ENCODE measurements at regions not wholly inside any gene's neighbourhood (a gene's known extent, or its start where the extent isn't known, plus 50 kb on each side); places are given as distances from the start of the nearest gene placed in this dataset.
"Not testable (repeated sequence)": the region's sequence is repeated elsewhere in the genome, so short reads cannot be mapped to it uniquely, and the experiment has no call there.

DNA sequence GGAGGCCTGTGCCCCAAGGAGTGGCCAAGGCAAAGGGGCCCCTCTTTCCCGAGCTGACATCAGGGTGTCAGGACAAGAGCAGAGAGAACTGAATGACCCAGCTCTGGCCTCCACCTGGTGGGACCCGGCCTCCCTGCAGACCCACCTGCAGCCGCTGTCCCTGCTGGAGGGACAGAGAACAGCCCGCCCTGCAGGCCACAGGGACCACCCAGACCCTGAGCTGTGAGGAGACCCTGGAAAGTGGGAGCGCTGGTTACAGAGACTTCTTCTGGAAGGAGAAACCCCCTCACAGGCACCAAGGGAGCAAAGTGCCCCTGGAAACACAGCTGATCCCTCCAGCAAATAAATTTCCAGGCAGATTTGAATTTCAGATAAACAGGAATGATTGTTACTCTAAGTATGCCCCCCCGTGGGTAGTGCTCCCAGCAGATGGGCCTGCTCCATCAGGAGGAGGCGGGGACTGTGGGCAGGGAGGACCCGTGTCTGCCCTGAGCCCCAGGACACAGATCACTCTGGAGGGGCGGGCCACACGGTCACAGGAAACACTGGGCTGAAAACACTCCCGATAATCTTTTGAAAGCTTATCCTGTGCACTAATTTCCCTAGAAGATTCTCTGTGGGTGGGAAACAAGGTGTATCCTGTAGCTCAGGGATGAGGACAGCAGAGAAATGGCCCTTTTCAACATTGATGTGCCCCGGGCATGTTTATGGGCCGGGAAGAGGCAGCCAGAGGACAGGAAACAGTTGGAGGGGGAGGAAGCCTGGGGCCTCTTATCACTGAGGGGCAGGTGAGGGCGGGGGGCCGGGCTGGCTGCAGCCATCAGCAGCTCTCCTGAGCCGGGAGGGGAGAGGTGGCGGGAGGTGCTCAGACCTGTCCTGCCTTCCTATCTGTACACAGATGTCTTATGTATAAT lies 276.0 kb downstream of the ADGRD1 start:
- DNase-seq = no peak

DNA sequence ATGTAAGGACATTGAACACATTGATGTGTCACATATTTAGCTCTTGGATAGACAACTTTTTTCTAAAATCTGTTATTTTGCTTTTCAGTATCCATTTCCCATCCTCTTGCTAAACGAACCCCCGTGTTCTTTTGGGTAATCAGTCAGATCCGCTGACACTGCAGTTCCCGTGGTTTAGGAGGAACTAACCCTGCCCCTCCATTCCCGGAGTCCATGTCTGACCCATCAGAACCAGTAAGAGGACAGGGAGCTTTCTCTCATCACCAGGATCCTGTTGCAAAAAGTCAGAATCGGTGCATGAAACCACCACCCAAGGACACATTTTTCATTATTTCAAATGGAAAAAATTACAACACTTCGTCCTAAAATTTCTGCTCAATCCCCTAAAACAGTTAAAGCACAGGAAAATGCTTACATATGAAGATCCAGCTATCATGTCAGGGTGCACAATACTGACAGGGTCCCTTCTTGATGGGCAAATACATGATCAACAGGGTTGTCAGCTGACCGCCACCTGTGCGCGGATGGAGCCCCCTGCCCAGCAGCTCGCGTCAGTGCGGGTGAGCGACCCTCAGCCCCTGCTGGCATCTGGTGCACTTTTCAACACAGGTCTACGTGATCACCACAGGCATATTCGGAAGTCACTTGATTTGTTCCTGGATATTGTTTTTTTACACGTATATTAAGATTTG lies 276.8 kb downstream of the ADGRD1 start:
- no peak for DNase-seq

DNA sequence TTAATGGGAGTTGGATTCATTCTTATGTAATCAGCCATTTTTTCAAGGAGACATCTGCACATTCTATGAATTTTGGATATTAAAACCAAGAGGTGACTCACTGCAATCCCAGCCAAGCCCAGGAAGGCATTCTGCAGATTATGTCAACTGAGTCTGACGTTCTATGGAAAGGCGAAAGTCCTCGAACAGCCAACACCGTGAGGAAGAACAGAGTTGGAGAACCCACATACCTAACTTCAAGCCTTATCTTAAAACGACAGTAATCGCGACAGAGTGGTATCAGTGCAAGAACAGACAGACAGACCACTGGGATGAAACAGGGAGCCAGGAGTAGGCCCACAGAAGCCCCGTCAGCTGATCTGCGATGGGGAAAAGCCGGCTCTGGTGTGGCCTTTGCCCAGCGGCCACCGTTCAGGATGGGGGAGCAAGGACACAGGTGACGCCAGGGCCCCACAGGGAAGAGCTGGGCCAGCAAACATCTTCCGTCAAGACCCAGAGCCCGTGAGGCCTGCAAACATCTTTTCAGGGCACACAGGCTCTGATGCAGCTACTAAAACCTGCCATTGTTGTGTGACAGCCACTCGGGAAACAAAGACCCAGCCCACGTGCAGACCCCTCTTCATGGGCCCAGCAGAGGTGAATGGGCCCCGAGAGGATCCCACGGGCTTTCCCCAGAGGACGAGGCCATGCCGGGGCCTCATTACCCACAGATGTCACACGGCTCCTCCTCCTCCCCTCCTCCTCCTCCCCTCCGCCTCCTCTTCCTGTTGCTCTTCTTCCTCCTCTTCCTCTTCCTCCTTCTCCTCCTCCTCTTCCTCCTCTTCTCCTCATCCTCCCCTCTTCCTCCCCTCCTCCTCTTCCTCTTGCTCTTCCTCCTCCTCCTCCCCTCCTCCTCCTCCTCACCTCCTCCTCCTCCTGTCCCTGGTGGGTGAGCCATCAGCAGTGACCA lies 277.6 kb downstream of the ADGRD1 start:
- no peak for DNase-seq

DNA sequence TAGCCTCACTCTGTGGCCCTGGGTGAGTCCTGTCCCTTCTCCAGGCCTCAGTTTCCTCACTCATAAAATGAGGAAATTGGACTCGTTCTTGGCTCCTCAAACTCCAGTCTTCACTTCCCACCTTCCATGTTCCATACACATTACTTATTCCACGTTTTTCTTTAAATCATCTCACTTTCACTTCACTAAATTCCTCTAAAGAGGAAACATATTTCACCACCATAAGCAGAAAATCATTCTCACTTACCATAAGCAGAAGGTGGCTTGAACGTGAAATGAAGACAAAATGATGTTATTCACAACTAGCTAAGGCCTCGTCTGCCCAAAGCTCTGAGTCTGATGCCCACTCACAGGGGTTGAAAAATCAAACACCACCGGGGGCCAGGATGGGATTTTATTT lies 278.3 kb downstream of the ADGRD1 start:
- no peak for DNase-seq

DNA sequence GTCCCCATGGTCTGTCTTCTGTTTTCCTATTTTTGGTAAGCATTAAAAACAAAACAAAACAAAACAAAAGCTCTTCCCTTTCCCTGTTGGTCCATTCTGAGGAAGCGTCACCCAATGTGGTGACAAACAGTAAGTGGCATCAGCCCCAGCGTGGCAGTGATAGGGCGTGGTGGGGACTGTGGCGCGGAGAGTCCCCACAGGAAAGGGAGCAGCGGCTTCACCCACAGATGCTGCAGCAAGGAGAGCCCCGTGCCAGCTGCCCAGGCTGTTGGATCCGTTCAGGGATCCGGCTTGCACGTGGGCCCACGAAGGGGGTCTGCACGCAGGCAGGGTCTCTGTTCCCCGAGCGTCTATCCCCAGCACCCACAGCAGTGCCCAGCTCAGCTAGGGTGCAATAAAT lies 279.2 kb downstream of the ADGRD1 start:
- not testable (repeated sequence) for DNase-seq

DNA sequence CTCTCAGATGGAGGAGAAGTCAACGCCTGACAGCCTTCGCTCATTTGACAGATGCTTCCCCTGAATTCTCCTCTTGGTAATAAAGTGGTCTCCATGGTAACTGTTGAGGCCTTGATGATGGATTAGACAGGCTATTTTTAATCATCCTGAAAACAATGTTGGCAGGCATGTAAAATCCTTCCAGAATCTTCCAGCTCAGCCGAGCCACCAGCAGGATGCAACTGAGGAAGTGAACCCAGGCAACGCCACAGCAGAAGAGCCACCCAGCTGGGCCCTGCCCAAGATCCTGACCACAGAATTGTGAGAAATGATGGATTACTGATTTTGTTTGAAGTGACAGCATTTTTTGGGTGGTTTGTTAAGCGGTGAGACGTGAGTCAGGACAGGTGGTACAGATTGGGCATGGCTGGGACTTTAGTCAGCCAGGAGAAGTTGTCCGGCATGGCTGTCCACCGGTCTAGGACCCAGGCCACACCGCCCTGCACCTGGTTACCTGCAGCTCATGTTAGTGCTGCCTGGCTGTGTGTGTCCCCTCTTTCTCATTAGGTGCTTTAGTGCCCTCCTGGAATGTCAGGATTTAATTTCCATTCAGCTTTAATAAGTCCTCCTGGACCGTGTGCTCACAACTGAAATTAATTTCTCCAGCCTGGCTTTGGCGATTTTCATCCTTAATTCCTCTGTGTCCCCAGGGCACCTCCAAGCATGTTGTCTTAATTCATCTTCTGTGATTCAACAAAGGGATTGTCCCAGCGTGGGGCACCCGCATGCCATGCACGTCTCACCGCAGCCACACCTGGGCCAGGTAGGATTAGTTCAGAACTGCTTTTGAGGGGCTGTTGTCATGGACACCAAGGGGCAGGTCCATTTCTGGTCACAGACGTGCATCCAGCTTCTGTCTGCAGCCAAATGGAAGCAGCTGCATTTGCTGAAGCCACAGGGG lies 280.4 kb downstream of the ADGRD1 start:
- DNase-seq = not testable (repeated sequence)

DNA sequence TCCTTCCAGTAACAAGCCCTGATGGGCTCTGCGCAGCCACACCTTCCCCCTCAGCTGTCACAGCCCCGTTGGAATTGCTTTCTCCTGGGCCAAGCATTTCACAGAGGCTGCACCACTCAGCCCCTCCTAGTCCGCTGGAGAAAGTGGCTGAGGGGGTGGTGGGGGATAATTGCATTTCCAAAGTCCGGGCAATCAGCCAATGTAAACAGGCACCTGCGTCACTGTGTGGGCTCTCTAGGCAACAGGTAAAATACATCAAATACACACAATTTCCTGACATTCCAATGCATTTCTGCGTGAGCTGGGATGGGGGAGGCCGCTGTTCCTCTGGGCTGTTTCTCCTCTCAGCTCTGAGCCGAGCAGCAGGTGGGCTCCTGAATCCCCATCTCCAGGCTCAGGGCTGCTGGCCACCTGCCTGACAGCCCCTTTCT lies 281.1 kb downstream of the ADGRD1 start:
- DNase-seq = not testable (repeated sequence)

DNA sequence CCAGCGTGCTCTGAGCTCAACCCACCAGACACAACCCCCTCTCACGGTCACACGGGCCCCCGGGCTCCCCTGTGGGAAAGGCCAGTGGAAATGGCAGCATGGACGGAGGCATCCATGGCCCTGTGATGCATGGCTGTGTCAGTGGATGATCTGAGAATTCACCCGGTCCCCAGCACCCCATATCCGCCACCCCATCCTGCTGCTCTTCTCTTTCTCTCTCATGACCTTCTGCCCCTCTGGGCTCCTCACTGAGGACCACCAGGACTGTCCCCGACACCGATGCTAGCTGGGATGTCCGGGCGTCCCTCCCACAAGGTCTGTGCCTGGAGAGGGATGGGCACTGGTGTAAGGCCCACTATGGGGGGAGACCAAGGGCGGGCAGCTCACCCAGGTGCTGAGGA lies 282.2 kb downstream of the ADGRD1 start:
- DNase-seq = no peak

DNA sequence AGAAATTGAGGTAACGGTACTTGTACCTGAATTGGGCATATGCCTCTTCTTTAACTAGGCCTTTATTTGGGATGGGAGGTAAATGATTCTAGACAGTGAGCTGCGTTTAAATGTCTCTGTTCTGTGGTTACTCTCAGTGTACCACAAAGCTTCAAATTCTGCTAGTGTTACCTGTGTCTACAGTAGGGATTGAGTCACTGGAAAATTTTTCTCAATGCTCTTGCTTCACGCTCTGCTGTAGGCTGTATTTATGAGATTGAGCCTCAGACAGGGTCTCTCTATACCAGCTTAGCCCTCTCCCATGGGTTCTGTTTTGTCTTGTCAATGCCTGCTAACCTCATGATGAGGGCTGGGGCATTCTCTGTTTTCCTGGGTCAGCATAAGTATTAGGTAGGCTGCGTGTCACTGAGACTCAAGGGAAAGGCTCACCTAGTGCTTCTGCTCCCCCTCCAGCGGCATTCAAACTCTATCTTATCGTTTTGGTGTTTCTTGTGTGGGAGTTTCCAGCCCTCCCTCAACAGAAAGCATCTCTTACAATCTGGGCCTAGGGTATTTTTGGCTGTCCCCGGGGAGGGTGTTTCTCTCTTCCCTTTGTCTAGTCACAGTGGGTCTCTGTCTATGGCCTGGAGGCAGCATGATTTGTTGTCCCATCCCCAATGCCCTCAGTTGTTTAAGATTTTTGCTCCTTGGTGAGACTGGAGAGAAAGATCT lies 285.8 kb downstream of the ADGRD1 start:
- DNase-seq = no peak

DNA sequence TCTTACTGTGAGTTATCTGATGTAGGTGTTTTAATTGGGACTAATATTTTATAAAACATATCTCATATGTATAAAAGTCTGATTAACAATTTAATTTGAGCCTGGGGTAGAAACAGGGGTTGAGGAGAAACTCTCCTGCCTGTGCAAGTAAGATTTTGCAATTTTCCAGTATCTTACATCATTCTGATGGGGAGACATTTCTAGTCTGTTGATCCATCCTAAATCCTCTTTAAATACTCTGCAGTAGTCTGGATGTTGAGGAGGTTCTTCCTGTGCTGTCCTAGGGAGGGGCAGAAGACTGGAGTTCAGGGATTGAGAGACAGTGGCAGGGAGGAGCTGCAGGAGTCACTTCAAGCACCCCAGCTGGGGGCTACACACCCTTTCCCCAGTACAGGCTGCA lies 287.8 kb downstream of the ADGRD1 start:
- no peak for DNase-seq

DNA sequence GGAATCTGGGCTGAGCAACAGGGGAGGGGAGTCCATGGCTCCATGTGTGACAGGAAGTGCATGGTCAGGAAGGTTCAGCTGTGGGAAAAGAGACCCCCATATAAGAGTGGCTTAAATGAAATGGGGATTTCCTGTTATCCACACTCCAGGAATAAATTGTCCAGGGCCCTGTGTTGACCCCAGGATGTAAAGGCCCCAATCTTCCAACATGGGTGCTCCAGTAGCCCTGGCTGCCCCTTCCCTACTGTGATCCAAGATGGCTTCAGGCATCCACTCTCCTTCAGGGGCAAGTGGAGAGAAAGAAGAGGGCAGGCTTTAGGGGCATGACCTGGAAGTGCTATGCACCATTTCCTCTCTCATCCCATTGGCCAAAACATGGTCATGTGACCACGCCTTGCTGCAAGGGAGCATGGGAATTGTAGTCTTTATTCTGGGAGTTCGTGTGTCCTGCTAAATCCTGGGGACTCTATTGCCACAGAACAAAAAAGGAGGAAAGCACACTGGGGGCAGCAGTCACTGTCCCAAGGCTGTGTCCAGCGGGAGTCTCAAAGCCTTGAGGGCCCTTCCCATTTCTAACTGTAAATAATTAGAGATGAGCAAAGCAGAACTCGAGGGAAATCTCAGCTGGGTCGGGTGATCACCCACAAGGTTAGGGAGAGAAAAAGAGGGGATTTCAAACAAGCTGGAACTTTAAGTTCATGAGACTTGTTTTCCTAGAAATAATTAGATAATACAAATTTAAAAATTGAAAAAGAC lies 289.2 kb downstream of the ADGRD1 start:
- DNase-seq = no peak

DNA sequence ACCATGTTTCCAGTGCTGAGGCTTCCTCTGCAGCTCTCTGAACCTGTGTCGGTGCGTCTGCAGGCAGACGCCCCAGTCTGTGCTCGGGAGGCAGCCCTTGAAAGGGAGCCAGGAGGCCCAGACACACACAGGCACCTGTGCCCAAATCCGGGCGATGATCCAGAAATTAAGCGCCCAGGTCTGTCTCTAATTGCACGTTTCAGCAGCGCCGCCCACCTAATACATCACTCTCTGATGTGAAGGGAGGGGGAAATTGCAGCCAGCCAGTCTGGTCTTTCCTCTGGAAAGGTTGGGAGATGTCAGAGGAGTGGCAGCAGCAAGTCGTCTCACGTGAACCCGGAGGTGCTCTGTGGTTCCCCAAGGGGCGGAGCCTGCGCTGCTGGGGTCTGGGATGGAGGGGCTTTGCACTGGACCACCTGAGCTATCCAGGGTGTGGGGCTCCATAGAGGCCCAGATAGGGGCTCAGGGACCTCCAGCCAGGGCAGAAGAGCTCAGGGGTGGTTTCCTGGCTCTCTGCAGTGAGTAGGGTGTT lies 290.5 kb downstream of the ADGRD1 start:
- DNase-seq = not testable (repeated sequence)

DNA sequence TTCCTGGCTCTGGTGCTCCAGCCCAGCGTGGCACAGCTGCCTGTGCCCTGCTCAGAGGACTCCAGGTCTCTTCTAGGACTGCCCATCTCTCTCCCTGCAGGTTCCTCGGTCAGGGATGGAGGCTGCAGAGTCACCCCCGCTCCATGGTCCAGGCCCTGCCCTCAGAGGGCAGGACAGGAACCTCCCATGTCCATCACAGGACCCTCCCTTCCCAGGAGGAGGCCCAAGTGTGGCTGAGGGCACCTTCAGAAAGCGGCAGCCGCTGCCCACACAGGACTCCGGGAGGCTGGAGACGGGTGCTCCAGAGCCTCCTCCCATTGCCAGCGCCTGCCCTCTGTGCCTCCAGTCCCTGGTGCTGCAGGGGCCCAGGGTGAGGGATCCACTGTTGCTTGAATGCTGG lies 291.5 kb downstream of the ADGRD1 start:
- DNase-seq = not testable (repeated sequence)

DNA sequence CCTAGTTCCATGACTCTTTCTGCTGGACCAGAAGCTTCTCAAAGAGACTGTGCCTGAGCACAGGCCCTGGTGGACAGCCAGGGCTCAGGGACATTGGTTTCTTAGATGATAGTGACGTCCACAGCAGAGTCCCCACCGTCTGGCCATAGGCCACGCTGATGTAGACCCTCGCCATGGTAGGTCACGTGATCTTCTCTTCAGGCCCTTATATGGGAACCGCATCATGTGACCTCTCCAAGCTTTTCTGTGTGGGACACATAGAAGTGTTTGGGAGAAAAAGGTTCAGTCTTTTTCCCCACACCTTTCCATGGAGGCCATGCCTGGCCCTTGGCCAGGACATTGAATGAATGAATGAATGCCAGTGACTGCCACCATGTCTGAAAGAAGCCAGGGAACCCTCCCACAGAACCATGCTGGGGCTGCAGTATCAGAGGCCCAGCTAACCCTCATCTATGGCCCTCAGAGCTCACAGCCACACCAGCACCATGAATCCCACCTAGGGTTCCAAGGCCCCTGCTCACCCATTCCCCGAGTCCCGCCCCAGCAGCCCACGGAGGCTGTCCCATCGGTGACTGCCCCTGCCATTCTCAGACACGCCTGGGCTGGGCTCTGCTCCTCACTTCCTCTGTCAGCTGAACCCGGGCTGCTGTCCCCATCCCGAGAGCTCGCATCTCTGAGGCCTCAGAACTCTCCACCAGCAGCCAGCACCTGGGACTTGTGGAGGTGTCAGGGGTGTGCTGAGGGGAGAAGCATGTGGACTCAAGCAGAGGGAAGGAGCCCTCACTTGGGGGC lies 292.1 kb downstream of the ADGRD1 start:
- no peak for DNase-seq

DNA sequence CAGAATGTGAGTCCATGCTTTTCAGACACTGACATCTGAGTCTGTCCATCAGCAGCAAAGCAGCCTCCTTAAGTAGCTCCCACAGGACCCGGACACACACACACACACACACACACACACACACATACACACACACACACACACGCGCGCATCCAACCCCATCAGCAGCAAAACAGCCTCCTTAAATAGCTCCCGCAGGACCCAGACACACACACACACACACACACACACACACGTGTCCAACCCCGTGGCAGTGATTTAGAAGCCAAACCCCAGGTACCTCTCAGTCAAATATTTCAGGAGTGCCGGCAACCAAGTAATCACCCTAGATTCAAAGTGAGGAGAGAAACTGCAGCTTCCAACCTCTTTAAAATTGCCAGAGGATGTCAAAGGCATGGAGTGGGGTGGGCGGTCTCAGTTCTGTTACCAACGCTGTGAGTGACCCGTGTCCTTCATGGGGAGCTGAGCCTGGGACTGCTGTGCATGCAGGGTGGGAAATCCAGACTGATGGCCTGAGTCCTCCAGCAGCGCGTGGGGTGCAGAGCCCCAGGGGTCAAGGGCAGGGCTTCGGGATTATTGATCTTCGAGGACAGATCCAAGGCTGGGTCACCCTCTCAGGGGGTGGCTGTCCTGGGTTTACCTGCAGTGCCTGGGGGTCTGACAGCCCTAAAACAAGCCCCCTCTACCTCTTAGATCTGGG lies 293.5 kb downstream of the ADGRD1 start:
- DNase-seq = not testable (repeated sequence)

DNA sequence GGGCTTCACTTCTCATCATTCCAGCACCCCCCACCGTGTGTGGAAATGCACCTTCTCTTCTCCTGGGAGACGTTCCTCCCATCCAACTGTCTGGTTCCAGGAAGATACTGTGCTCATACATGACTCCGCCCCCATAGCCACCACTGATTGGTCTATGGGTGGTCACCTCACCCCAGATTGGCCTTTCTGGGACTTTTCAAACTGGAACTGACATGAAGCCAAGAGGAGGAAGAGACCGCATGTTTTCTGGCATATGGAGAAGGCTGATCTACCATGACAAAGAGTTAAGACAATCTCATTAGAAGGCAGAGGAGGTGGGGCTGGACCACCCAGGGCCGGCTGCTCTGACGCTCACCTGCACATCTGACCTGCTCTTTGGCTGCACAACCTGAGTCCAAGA lies 294.2 kb downstream of the ADGRD1 start:
- not testable (repeated sequence) for DNase-seq

DNA sequence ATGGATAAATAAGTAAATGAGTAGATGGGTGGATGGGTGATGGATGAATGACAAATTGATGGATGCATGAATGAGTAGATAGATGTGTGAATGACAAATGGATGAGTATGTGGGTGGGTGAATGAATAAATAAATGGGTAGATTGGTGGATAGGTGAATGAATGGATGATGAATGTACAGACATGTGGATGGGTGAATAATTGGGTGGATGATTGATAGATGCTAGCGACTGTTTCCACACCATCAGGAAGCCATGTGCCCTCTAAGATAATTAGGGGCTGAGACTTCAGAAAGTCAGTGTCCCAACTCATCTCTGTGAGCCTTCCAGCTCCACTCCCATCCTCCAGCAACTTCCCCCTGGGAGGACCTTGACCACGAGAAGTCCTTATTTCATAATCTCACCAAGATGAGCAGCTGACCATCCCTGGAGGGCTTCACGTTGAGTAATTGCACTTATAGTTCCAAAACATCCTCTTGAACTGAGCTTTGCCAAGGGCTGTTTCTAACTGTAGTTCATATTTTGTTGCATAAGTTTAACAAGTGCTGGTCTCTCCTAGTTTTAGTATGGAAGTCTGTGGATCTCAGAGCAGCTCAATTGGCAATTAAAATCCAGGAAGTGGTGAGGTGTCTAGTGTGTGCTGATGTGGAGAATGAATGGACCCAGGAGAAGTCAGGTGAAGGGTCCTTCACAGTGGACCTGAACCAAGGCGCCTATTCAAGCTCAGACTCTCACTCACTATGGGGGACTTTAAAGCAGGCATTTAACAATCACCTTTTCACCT lies 295.7 kb downstream of the ADGRD1 start:
- DNase-seq = no peak

Measured in C1 segment of cervical spinal cord (tissue), 14 donors.